Activated CD8-positive, alpha-beta memory T cell treated with anti-CD3 and anti-CD28 coated beads for 4 hours (primary cell): ENCODE measurements at regions not wholly inside any gene's neighbourhood (a gene's known extent, or its start where the extent isn't known, plus 50 kb on each side); places are given as distances from the start of the nearest gene placed in this dataset.

Experiments used
- DNase-seq, 2 donors: peaks; one replicate each; pipeline ENCODE4 v3.0.0-alpha.2; 2020; ENCODE audit warnings: low read depth in 2 of 2

- no peak for DNase-seq
Observed at GRCh38 chr2:195408811-195409210, 248.2 kb upstream of the SLC39A10 start.

GRCh38 chr2:195408196-195408595, 248.8 kb upstream of the SLC39A10 start:
- no peak for DNase-seq

- no peak for DNase-seq
Observed at GRCh38 chr2:195407783-195408182, 249.2 kb upstream of the SLC39A10 start.

GRCh38 chr2:195406886-195407603, 250.0 kb upstream of the SLC39A10 start:
- no peak for DNase-seq

- DNase-seq, result no peak
Observed at GRCh38 chr2:195404651-195405050, 252.4 kb upstream of the SLC39A10 start.

GRCh38 chr2:195396479-195396878, 260.5 kb upstream of the SLC39A10 start:
- no peak for DNase-seq

GRCh38 chr2:195395362-195395761, 261.7 kb upstream of the SLC39A10 start:
- no peak for DNase-seq

- no peak for DNase-seq
Observed at GRCh38 chr2:195392446-195393336, 264.3 kb upstream of the SLC39A10 start.

GRCh38 chr2:195390686-195391321, 266.2 kb upstream of the SLC39A10 start:
- DNase-seq, result no peak

GRCh38 chr2:195388028-195388427, 269.0 kb upstream of the SLC39A10 start:
- DNase-seq, result no peak

- no peak for DNase-seq
Observed at GRCh38 chr2:195382186-195382585, 274.8 kb upstream of the SLC39A10 start.

- DNase-seq, result no peak
Observed at GRCh38 chr2:195370167-195370943, 286.7 kb upstream of the SLC39A10 start.

- no peak for DNase-seq
Observed at GRCh38 chr2:195369218-195369587, 287.8 kb upstream of the SLC39A10 start.

- DNase-seq, result no peak
Observed at GRCh38 chr2:195368249-195369217, 288.5 kb upstream of the SLC39A10 start.

- DNase-seq, result no peak
Observed at GRCh38 chr2:195367809-195368208, 289.2 kb upstream of the SLC39A10 start.

- no peak for DNase-seq
Observed at GRCh38 chr2:195364015-195364965, 292.7 kb upstream of the SLC39A10 start.

- no peak for DNase-seq
Observed at GRCh38 chr2:195363496-195363895, 293.5 kb upstream of the SLC39A10 start.

- DNase-seq, result no peak
Observed at GRCh38 chr2:195360242-195360641, 296.8 kb upstream of the SLC39A10 start.

- no peak for DNase-seq
Observed at GRCh38 chr2:195359043-195359735, 297.8 kb upstream of the SLC39A10 start.
